ENCODE measurements at regions not wholly inside any gene's neighbourhood (a gene's known extent, or its start where the extent isn't known, plus 50 kb on each side); places are given as distances from the start of the nearest gene placed in this dataset.

DNA sequence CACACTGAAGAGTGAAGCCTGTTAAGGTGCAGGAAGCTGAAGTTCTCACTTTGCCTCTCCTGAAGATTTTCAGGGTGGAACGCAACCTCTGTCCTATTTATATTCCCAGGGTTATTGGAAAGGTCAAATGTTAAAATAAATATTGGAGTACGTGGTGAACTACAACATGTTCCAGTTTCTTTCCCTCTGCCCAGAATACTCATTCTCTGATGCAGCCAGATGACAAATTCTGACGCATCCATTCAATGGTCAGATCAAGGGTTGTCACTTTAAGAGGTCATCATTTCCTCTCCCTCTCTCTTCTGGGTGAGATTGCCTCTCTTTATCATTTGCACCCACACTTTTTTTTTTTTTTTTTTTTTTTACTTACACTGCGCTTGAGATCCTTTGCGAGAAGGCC, 277.1 kb downstream of the BRINP1 start:
- no peak for ATAC-seq
- CTCF ChIA-PET: no interaction called here
- no peak overlapping the region for H3K4me3 Mint-ChIP-seq
- no peak overlapping the region; the same call in 1 of the 2 replicates for H3K27ac Mint-ChIP-seq
- TF ChIP-seq TEAD1 (CRISPR knock-in tag; IDR thresholded peaks at IDR 0.05) (no peak), MYBL2 (CRISPR knock-in tag; IDR thresholded peaks at IDR 0.05) (no peak), ZNF671 (CRISPR knock-in tag; IDR thresholded peaks at IDR 0.05) (no peak), CREB1 (CRISPR knock-in tag; IDR thresholded peaks at IDR 0.05) (no peak), PRRX2 (CRISPR knock-in tag; IDR thresholded peaks at IDR 0.05) (no peak), GTF2I (CRISPR knock-in tag; conservative IDR thresholded peaks at IDR 0.05) (no peak), NR3C1 (CRISPR knock-in tag; conservative IDR thresholded peaks at IDR 0.05; ENCODE audit: low read depth) (no peak), CBFB (CRISPR knock-in tag; IDR thresholded peaks at IDR 0.05; ENCODE audit: low read depth) (no peak)
- TF ChIP-seq, protein P1, sequence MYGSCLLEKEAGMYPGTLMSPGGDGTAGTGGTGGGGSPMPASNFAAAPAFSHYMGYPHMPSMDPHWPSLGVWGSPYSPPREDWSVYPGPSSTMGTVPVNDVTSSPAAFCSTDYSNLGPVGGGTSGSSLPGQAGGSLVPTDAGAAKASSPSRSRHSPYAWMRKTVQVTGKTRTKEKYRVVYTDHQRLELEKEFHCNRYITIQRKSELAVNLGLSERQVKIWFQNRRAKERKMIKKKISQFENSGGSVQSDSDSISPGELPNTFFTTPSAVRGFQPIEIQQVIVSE (CRISPR knock-in tag; IDR thresholded peaks at IDR 0.05; ENCODE audit: borderline replicate concordance): no peak
- TF ChIP-seq, protein P2, sequence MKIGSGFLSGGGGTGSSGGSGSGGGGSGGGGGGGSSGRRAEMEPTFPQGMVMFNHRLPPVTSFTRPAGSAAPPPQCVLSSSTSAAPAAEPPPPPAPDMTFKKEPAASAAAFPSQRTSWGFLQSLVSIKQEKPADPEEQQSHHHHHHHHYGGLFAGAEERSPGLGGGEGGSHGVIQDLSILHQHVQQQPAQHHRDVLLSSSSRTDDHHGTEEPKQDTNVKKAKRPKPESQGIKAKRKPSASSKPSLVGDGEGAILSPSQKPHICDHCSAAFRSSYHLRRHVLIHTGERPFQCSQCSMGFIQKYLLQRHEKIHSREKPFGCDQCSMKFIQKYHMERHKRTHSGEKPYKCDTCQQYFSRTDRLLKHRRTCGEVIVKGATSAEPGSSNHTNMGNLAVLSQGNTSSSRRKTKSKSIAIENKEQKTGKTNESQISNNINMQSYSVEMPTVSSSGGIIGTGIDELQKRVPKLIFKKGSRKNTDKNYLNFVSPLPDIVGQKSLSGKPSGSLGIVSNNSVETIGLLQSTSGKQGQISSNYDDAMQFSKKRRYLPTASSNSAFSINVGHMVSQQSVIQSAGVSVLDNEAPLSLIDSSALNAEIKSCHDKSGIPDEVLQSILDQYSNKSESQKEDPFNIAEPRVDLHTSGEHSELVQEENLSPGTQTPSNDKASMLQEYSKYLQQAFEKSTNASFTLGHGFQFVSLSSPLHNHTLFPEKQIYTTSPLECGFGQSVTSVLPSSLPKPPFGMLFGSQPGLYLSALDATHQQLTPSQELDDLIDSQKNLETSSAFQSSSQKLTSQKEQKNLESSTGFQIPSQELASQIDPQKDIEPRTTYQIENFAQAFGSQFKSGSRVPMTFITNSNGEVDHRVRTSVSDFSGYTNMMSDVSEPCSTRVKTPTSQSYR (CRISPR knock-in tag; IDR thresholded peaks at IDR 0.05): no peak
- TF ChIP-seq, protein P3, sequence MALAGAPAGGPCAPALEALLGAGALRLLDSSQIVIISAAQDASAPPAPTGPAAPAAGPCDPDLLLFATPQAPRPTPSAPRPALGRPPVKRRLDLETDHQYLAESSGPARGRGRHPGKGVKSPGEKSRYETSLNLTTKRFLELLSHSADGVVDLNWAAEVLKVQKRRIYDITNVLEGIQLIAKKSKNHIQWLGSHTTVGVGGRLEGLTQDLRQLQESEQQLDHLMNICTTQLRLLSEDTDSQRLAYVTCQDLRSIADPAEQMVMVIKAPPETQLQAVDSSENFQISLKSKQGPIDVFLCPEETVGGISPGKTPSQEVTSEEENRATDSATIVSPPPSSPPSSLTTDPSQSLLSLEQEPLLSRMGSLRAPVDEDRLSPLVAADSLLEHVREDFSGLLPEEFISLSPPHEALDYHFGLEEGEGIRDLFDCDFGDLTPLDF (CRISPR knock-in tag; IDR thresholded peaks at IDR 0.05): no peak
- TF ChIP-seq, protein P4, sequence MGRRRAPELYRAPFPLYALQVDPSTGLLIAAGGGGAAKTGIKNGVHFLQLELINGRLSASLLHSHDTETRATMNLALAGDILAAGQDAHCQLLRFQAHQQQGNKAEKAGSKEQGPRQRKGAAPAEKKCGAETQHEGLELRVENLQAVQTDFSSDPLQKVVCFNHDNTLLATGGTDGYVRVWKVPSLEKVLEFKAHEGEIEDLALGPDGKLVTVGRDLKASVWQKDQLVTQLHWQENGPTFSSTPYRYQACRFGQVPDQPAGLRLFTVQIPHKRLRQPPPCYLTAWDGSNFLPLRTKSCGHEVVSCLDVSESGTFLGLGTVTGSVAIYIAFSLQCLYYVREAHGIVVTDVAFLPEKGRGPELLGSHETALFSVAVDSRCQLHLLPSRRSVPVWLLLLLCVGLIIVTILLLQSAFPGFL (CRISPR knock-in tag; IDR thresholded peaks at IDR 0.05; ENCODE audit: borderline replicate concordance): no peak
- no peaks in the 10 kb centered on the region for H3K27me3 Mint-ChIP-seq (ENCODE audit: low read depth)
- POLR2A ChIA-PET: no interaction called here
- H3K4me1 Mint-ChIP-seq: peaks cover 39% of the 10 kb centered on the region
- no peak for DNase-seq (ENCODE audit: low spot score)
- no peaks in the 10 kb centered on the region for H3K9me3 Mint-ChIP-seq
- H3K36me3 Mint-ChIP-seq: no peaks in the 10 kb centered on the region

DNA sequence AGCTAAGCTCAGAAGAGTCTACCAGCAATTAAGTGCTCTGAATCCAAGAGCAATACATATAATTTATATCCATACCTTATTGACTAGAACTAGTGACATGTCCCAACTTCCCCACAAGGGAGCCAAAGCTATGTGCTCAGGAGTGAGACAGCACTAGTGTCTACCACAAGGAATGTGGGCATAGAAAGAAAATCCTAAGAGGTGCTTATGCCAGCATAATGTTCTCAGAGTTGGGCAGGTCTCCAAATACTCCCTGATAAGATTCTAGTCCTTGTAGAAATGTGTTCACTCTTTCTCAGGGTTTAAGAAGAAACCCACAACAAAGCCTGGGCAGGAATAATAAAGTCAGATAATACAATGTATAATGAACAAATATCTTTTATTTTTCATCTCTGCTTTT, 275.1 kb downstream of the BRINP1 start:
- no peak overlapping the region for H3K4me3 Mint-ChIP-seq
- CTCF ChIA-PET: interaction anchor here (0.7 to 1.0 kb wide), 2 partner anchors 10 to 316 kb away, joined by 3 read pairs; no protein-coding TSS in a partner anchor
- POLR2A ChIA-PET: no interaction called here
- no peaks in the 10 kb centered on the region for H3K9me3 Mint-ChIP-seq
- H3K4me1 Mint-ChIP-seq: peaks cover 21% of the 10 kb centered on the region
- DNase-seq (ENCODE audit: low spot score) (no peak), ATAC-seq (no peak)
- H3K27ac Mint-ChIP-seq: no peak overlapping the region
- no peaks in the 10 kb centered on the region for H3K36me3 Mint-ChIP-seq
- H3K27me3 Mint-ChIP-seq (ENCODE audit: low read depth): no peaks in the 10 kb centered on the region
- TF ChIP-seq CBFB (CRISPR knock-in tag; IDR thresholded peaks at IDR 0.05; ENCODE audit: low read depth) (no peak), PRRX2 (CRISPR knock-in tag; IDR thresholded peaks at IDR 0.05) (no peak), FOXJ3 (CRISPR knock-in tag; IDR thresholded peaks at IDR 0.05; ENCODE audit: borderline replicate concordance) (no peak), ZNF423 (CRISPR knock-in tag; IDR thresholded peaks at IDR 0.05) (no peak), CREM (CRISPR knock-in tag; IDR thresholded peaks at IDR 0.05) (no peak), FOXP1 (CRISPR knock-in tag; IDR thresholded peaks at IDR 0.05; ENCODE audit: borderline replicate concordance) (no peak), TP53 (CRISPR knock-in tag; IDR thresholded peaks at IDR 0.05) (no peak)
- TF ChIP-seq, protein P5, sequence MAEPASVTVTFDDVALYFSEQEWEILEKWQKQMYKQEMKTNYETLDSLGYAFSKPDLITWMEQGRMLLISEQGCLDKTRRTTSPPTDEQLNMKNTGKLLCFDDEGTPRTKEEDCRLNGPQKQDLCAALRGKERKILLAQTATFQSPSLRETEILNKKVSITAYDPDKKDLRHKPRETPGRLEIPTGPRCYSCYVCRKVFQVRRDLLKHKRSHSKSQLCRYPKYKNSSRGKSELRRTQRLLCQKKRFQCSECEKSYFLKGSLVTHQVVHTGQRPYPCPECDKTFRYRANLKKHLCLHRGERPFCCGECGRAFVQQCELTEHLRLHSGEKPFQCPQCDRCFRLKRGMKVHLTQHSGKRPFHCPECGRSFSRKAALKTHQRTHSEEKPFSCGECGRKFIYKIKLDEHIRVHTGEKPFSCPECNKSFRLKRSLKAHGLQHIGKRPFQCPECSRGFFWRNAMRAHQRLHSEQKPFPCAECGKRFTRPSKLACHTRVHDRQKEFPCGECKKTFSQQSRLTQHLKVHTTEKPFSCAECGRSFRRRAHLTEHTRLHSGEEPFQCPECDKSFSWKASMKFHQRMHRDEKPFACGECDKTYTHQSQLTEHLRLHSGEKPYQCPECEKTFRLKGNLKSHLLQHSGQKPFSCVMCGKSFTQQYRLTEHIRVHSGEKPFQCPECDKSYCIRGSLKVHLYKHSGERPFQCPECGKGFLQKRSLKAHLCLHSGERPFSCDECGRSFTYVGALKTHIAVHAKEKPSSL (CRISPR knock-in tag; conservative IDR thresholded peaks at IDR 0.05): no peak
- TF ChIP-seq, protein P6, sequence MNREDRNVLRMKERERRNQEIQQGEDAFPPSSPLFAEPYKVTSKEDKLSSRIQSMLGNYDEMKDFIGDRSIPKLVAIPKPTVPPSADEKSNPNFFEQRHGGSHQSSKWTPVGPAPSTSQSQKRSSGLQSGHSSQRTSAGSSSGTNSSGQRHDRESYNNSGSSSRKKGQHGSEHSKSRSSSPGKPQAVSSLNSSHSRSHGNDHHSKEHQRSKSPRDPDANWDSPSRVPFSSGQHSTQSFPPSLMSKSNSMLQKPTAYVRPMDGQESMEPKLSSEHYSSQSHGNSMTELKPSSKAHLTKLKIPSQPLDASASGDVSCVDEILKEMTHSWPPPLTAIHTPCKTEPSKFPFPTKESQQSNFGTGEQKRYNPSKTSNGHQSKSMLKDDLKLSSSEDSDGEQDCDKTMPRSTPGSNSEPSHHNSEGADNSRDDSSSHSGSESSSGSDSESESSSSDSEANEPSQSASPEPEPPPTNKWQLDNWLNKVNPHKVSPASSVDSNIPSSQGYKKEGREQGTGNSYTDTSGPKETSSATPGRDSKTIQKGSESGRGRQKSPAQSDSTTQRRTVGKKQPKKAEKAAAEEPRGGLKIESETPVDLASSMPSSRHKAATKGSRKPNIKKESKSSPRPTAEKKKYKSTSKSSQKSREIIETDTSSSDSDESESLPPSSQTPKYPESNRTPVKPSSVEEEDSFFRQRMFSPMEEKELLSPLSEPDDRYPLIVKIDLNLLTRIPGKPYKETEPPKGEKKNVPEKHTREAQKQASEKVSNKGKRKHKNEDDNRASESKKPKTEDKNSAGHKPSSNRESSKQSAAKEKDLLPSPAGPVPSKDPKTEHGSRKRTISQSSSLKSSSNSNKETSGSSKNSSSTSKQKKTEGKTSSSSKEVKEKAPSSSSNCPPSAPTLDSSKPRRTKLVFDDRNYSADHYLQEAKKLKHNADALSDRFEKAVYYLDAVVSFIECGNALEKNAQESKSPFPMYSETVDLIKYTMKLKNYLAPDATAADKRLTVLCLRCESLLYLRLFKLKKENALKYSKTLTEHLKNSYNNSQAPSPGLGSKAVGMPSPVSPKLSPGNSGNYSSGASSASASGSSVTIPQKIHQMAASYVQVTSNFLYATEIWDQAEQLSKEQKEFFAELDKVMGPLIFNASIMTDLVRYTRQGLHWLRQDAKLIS (CRISPR knock-in tag; IDR thresholded peaks at IDR 0.05; ENCODE audit: borderline replicate concordance): no peak
- TF ChIP-seq, protein P4 (CRISPR knock-in tag; IDR thresholded peaks at IDR 0.05; ENCODE audit: borderline replicate concordance): no peak

Measured in WTC11 (cell line).